ENCODE measurements at regions not wholly inside any gene's neighbourhood (a gene's known extent, or its start where the extent isn't known, plus 50 kb on each side); places are given as distances from the start of the nearest gene placed in this dataset.

DNA sequence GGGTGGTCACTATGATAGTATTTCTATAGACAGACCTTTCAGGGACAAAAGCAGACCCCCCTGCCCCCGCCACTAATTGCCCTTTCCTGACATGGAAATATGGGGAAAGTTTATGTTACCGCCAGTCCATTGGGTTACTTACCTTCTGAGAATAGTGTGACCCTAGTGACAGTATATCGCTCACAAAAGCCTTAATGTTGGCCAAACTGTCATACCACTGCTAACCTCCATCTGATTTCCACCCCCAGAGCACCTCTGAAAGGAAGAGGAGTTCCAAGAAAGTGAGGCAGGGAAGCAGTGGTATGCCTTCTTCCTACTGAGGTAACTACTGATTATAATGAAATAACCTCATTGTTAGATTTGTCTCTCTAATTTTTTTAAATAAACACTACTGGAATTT, 67.5 kb upstream of the CCDC91 start:
- TF ChIP-seq CTCF (conservative IDR thresholded peaks at IDR 0.05; ENCODE audit: low read length) (no peak), EZH2phosphoT487 (IDR thresholded peaks at IDR 0.05; ENCODE audit: borderline replicate concordance, low read depth, low read length) (no peak)

Data from OCI-LY7 (cell line).